OCI-LY3 (cell line): ENCODE measurements at regions not wholly inside any gene's neighbourhood (a gene's known extent, or its start where the extent isn't known, plus 50 kb on each side); places are given as distances from the start of the nearest gene placed in this dataset.

Source experiments
- EZH2phosphoT487 ChIP-seq: fragments of 200-600 bp; shearing (Covaris generic); IDR thresholded peaks from 2 replicates; pipeline ENCODE4 v1.6.1; 2018; ENCODE audit warnings: antibody characterized with exemption, mixed run types, low read depth
- TF ChIP-seq, protein P1 (sequence below): fragments of 200-600, 300-600 bp; sonication (generic); IDR thresholded peaks from 2 replicates; pipeline ENCODE4 v1.5.1; 2014; ENCODE audit warnings: antibody characterized with exemption, low read length, low read depth

GRCh38 chr12:70031046-70031445 lies 206.0 kb downstream of the MYRFL start:
- TF ChIP-seq, protein P1, sequence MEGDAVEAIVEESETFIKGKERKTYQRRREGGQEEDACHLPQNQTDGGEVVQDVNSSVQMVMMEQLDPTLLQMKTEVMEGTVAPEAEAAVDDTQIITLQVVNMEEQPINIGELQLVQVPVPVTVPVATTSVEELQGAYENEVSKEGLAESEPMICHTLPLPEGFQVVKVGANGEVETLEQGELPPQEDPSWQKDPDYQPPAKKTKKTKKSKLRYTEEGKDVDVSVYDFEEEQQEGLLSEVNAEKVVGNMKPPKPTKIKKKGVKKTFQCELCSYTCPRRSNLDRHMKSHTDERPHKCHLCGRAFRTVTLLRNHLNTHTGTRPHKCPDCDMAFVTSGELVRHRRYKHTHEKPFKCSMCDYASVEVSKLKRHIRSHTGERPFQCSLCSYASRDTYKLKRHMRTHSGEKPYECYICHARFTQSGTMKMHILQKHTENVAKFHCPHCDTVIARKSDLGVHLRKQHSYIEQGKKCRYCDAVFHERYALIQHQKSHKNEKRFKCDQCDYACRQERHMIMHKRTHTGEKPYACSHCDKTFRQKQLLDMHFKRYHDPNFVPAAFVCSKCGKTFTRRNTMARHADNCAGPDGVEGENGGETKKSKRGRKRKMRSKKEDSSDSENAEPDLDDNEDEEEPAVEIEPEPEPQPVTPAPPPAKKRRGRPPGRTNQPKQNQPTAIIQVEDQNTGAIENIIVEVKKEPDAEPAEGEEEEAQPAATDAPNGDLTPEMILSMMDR: no peak
- no peak for TF ChIP-seq EZH2phosphoT487
